Activated naive CD8-positive, alpha-beta T cell treated with anti-CD3 and anti-CD28 coated beads, Interleukin-2, amount 50 U/mL, for 24 hours (primary cell): ENCODE measurements at regions not wholly inside any gene's neighbourhood (a gene's known extent, or its start where the extent isn't known, plus 50 kb on each side); places are given as distances from the start of the nearest gene placed in this dataset.
"Not testable (repeated sequence)": the region's sequence is repeated elsewhere in the genome, so short reads cannot be mapped to it uniquely, and the experiment has no call there.

ENCODE experiments used
- ATAC-seq: fragments of 150-1000 bp; cut with Tn5 transposase; one replicate; pipeline ENCODE4 v1.10.0; 2021
- DNase-seq: peaks from one replicate; pipeline ENCODE4 v3.0.0; 2021
- H3K27ac Mint-ChIP-seq: one replicate; pipeline ENCODE4 v1.8.0; 2021; ENCODE audit warnings: mild to moderate bottlenecking, mixed read lengths
- H3K27me3 Mint-ChIP-seq: one replicate; pipeline ENCODE4 v1.8.0; 2021; ENCODE audit warnings: mixed read lengths
- H3K36me3 Mint-ChIP-seq: one replicate; pipeline ENCODE4 v1.8.0; 2021; ENCODE audit warnings: low read depth, mixed read lengths
- H3K4me1 Mint-ChIP-seq: one replicate; pipeline ENCODE4 v1.8.0; 2021; ENCODE audit warnings: mixed read lengths
- H3K4me3 Mint-ChIP-seq: one replicate; pipeline ENCODE4 v1.8.0; 2021; ENCODE audit warnings: mild to moderate bottlenecking, moderate library complexity, mixed read lengths
- H3K9me3 Mint-ChIP-seq: one replicate; pipeline ENCODE4 v1.8.0; 2021; ENCODE audit warnings: mixed read lengths

DNA sequence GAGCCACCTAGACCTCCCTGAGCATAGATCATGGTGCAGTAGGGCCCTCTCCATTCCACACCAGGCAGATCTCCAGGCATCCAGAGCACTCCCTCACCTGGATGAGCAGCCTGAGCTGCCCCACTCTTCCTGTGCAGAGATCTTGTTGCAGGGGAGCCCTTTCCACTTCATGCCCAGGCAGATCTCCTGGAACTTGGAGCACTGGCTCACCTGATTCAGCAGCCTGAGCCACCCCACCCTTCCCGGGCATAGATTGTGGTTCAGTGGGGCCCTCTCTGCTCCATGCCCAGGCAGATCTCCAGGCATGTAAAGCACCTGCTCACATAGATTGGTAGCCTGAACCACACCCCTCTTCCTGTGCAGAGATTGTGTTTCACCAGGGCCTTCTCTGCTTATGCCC, 78.0 kb downstream of the SEC16B start:
- DNase-seq (no peak), ATAC-seq (no peak)
- no peaks in the 10 kb centered on the region for H3K36me3 Mint-ChIP-seq
- H3K9me3 Mint-ChIP-seq = peaks cover 27% of the 10 kb centered on the region
- no peaks in the 10 kb centered on the region for H3K27me3 Mint-ChIP-seq
- no peak overlapping the region for H3K4me3 Mint-ChIP-seq
- no peaks in the 10 kb centered on the region for H3K4me1 Mint-ChIP-seq
- no peak overlapping the region for H3K27ac Mint-ChIP-seq

- Mint-ChIP-seq H3K27me3 (no peaks in the 10 kb centered on the region), H3K9me3 (peaks cover 27% of the 10 kb centered on the region), H3K4me3 (no peak overlapping the region), H3K36me3 (no peaks in the 10 kb centered on the region), H3K27ac (no peak overlapping the region), H3K4me1 (no peaks in the 10 kb centered on the region)
- DNase-seq (no peak), ATAC-seq (no peak)
Observed at GRCh38 chr1:177890479-177890878, 79.4 kb downstream of the SEC16B start.

GRCh38 chr1:177884479-177885021, 85.3 kb downstream of the SEC16B start:
- no peak overlapping the region for H3K4me3 Mint-ChIP-seq
- no peaks in the 10 kb centered on the region for H3K36me3 Mint-ChIP-seq
- no peaks in the 10 kb centered on the region for H3K27me3 Mint-ChIP-seq
- H3K4me1 Mint-ChIP-seq = no peaks in the 10 kb centered on the region
- no peak overlapping the region for H3K27ac Mint-ChIP-seq
- ATAC-seq (no peak), DNase-seq (no peak)
- peaks cover 6% of the 10 kb centered on the region for H3K9me3 Mint-ChIP-seq

DNA sequence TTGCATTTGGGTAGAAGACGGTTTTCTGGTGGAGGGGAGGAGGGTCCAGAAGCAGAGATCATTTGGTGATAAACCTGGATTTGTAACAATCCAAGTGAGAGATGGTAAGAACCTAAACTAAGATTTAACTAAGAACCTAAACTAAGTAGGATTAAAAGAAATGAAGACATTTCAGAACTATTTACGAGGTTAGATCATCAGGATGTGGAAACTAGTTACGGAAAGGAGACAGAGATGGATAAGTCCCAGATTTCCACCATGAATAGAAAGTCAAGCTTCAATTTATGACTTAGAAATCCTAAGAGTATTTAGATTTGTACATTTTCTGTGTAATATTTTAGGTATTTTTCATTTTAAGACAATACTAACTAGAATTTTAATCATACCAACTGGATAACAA, 86.3 kb downstream of the SEC16B start:
- no peak for ATAC-seq
- Mint-ChIP-seq H3K4me1 (no peaks in the 10 kb centered on the region), H3K4me3 (no peak overlapping the region), H3K27ac (no peak overlapping the region), H3K27me3 (no peaks in the 10 kb centered on the region), H3K9me3 (peaks cover 4% of the 10 kb centered on the region), H3K36me3 (no peaks in the 10 kb centered on the region)
- DNase-seq = no peak

DNA sequence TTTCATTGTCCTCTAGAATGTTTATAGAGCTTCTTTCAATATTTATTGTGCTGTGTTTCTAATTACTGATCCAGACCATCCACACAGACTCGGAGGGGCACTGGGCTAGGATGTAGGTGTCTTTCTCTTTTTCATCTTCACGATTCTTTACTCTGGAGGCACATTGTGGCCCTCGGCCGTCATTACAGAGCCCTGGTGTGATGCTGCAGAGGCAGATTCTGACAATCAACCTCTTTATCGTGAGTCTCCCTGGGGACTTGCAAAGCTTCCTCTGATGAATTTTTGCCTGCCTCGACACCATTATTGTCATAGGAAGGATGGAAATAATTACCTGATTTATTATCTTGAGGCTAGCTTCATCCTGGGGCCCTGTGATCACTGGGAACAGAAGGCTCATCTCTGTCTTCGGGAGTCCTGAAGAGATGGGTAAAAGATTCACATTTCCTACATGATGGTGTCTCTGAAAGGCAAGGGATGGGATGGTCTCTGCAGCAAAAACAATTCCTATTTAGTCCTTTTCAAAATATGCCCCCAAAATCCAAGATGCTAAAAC, 89.4 kb downstream of the SEC16B start:
- DNase-seq = no peak
- Mint-ChIP-seq H3K9me3 (peaks cover 14% of the 10 kb centered on the region), H3K36me3 (no peaks in the 10 kb centered on the region), H3K27me3 (no peaks in the 10 kb centered on the region), H3K27ac (no peak overlapping the region), H3K4me1 (no peaks in the 10 kb centered on the region), H3K4me3 (no peak overlapping the region)
- ATAC-seq = no peak

- H3K9me3 Mint-ChIP-seq = peaks cover 10% of the 10 kb centered on the region
- H3K36me3 Mint-ChIP-seq = no peaks in the 10 kb centered on the region
- DNase-seq = no peak
- no peak overlapping the region for H3K27ac Mint-ChIP-seq
- no peak for ATAC-seq
- no peaks in the 10 kb centered on the region for H3K4me1 Mint-ChIP-seq
- H3K4me3 Mint-ChIP-seq = no peak overlapping the region
- peaks cover 2% of the 10 kb centered on the region for H3K27me3 Mint-ChIP-seq
Observed at GRCh38 chr1:177877086-177877485, 92.8 kb downstream of the SEC16B start.

- H3K27me3 Mint-ChIP-seq = peaks cover 2% of the 10 kb centered on the region
- peaks cover 10% of the 10 kb centered on the region for H3K9me3 Mint-ChIP-seq
- DNase-seq (no peak), ATAC-seq (no peak)
- H3K4me1 Mint-ChIP-seq = no peaks in the 10 kb centered on the region
- no peak overlapping the region for H3K27ac Mint-ChIP-seq
- H3K4me3 Mint-ChIP-seq = no peak overlapping the region
- no peaks in the 10 kb centered on the region for H3K36me3 Mint-ChIP-seq
Observed at GRCh38 chr1:177873238-177873637, 96.6 kb downstream of the SEC16B start.

DNA sequence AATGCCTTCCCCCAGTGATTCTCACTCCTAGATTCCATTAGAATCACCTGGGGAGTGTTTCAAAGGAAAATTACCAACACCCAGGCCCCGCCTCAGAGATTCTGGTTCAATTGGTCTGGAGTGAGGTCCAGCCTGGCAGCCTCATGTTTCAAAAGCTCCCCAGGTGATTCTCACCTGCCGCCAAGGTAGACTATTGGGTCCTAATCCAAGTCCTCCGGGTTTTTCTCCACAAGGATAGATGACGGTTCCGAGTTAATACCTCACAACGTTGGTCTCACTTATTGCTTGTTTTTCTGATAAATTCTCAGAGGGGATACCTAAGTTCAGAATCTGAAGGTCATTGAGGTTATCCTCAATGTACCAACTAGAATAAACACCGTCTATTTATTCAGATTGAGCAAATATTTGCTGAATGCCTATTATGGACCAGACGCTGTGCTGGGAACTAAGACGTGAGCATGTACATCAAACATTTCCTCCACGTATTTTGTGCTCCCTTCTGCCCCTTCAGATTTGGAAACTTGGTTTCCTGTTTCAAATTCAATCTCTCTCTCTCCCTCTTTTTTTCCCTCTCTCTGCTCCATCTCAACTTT, 97.5 kb downstream of the SEC16B start:
- Mint-ChIP-seq H3K27me3 (peaks cover 2% of the 10 kb centered on the region), H3K36me3 (no peaks in the 10 kb centered on the region), H3K4me3 (no peak overlapping the region), H3K27ac (no peak overlapping the region), H3K4me1 (no peaks in the 10 kb centered on the region), H3K9me3 (peaks cover 10% of the 10 kb centered on the region)
- no peak for DNase-seq
- no peak for ATAC-seq

GRCh38 chr1:177871613-177872307, 98.1 kb downstream of the SEC16B start:
- Mint-ChIP-seq H3K36me3 (no peaks in the 10 kb centered on the region), H3K27ac (no peak overlapping the region), H3K27me3 (peaks cover 2% of the 10 kb centered on the region), H3K9me3 (peaks cover 4% of the 10 kb centered on the region), H3K4me3 (no peak overlapping the region), H3K4me1 (no peaks in the 10 kb centered on the region)
- no peak for DNase-seq
- no peak for ATAC-seq

DNA sequence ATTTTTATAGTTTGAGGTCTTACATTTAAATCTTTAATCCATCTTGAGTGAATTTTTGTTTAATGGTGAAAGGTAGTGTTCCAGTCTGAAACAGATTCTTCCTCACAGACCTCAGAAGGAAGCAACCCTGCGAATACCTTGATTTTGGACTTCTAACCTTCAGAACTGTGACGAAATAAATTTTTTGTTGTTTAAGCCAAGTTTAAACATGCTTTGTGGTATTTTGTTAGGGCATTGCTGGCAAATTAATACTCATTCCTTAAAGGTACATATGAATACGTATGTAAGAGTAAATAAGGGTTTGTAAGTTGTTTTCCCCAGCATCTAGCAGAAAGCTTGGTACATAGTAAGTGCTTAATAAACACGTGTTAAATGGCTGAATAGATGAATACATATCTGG, 100.3 kb downstream of the SEC16B start:
- no peak overlapping the region for H3K4me3 Mint-ChIP-seq
- no peaks in the 10 kb centered on the region for H3K4me1 Mint-ChIP-seq
- no peak for ATAC-seq
- H3K27ac Mint-ChIP-seq = no peak overlapping the region
- no peak for DNase-seq
- peaks cover 2% of the 10 kb centered on the region for H3K27me3 Mint-ChIP-seq
- H3K9me3 Mint-ChIP-seq = no peaks in the 10 kb centered on the region
- H3K36me3 Mint-ChIP-seq = no peaks in the 10 kb centered on the region

DNA sequence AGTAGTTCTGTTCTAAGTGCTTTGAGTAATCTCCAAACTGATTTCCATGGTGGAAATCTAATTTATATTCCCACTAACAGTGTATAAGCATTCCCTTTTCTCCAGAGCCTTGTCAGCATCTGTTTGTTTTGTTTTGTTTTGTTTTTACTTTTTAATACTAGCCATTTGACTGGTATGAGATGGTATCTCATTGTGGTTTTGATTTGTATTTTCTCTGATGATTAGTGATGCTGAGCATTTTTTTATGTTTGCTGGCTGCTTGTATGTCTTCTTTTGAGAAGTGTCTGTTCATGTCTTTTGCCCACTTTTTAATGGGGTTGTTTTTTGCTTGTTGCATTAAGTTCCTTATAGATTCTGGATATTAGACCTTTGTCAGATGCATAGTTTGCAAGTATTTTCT, 100.8 kb downstream of the SEC16B start:
- not testable (repeated sequence) for ATAC-seq, H3K4me1 Mint-ChIP-seq, H3K27ac Mint-ChIP-seq, H3K36me3 Mint-ChIP-seq, DNase-seq, H3K9me3 Mint-ChIP-seq, H3K27me3 Mint-ChIP-seq, H3K4me3 Mint-ChIP-seq

- H3K36me3 Mint-ChIP-seq = no peaks in the 10 kb centered on the region
- ATAC-seq (no peak), DNase-seq (no peak)
- H3K27me3 Mint-ChIP-seq = no peaks in the 10 kb centered on the region
- H3K9me3 Mint-ChIP-seq = peaks cover 3% of the 10 kb centered on the region
- H3K4me1 Mint-ChIP-seq = no peaks in the 10 kb centered on the region
- no peak overlapping the region for H3K4me3 Mint-ChIP-seq
- H3K27ac Mint-ChIP-seq = no peak overlapping the region
Observed at GRCh38 chr1:177865807-177866206, 104.1 kb downstream of the SEC16B start.

GRCh38 chr1:177864538-177865305, 105.1 kb downstream of the SEC16B start:
- no peaks in the 10 kb centered on the region for H3K4me1 Mint-ChIP-seq
- H3K36me3 Mint-ChIP-seq = no peaks in the 10 kb centered on the region
- H3K27me3 Mint-ChIP-seq = no peaks in the 10 kb centered on the region
- DNase-seq = no peak
- H3K9me3 Mint-ChIP-seq = peaks cover 3% of the 10 kb centered on the region
- no peak overlapping the region for H3K27ac Mint-ChIP-seq
- H3K4me3 Mint-ChIP-seq = no peak overlapping the region
- ATAC-seq = no peak

DNA sequence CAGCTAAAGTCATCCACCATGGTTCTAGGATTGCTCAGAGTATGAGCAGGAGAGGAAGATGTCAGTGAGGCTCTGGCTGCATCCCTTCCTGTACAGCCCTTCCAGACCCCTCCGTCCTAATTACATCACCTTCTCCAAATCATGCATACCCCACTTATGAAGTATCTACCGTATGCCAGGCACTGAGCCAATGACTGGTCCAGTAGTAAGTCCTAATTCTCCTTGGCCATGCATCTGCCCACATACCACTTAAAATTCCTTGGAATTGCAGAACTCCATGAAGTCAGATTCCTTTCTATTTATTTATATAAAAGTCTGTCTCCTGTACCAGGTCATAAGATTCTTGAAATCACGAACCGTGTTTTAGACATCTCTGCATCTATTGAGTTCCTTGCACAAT, 106.1 kb downstream of the SEC16B start:
- H3K4me3 Mint-ChIP-seq = no peak overlapping the region
- peaks cover 3% of the 10 kb centered on the region for H3K9me3 Mint-ChIP-seq
- DNase-seq = no peak
- no peaks in the 10 kb centered on the region for H3K27me3 Mint-ChIP-seq
- H3K27ac Mint-ChIP-seq = no peak overlapping the region
- no peak for ATAC-seq
- no peaks in the 10 kb centered on the region for H3K36me3 Mint-ChIP-seq
- no peaks in the 10 kb centered on the region for H3K4me1 Mint-ChIP-seq

- no peak for ATAC-seq
- no peaks in the 10 kb centered on the region for H3K27me3 Mint-ChIP-seq
- H3K9me3 Mint-ChIP-seq = peaks cover 3% of the 10 kb centered on the region
- H3K36me3 Mint-ChIP-seq = no peaks in the 10 kb centered on the region
- no peak overlapping the region for H3K27ac Mint-ChIP-seq
- no peak overlapping the region for H3K4me3 Mint-ChIP-seq
- H3K4me1 Mint-ChIP-seq = no peaks in the 10 kb centered on the region
- no peak for DNase-seq
Observed at GRCh38 chr1:177862916-177863315, 106.9 kb downstream of the SEC16B start.
